HEK293 (cell line): ENCODE measurements at regions not wholly inside any gene's neighbourhood (a gene's known extent, or its start where the extent isn't known, plus 50 kb on each side); places are given as distances from the start of the nearest gene placed in this dataset.

Experiments
- CTCF ChIA-PET: fragments of 350-600 bp; formaldehyde crosslinking; extraction: SDS; loops from one replicate; lab custom pipeline; 2021; ENCODE audit warnings: antibody characterized with exemption; lab: Yijun Ruan, JAX
- POLR2A ChIA-PET: fragments of 300-600 bp; formaldehyde crosslinking; extraction: SDS; loops from one replicate; lab custom pipeline; 2020; ENCODE audit warnings: antibody characterized with exemption, inconsistent platforms; lab: Yijun Ruan, JAX
- H3K27ac ChIP-seq: fragments of 200-500 bp; sonication (Bioruptor generic); 2 replicates; pipeline ENCODE4 v1.5.1; 2014; ENCODE audit warnings: low read depth, low read length, control low read depth, inconsistent platforms; ENCODE audit errors: extremely low read depth
- H3K36me3 ChIP-seq, 2 experiments: fragments of 200-500 bp in 1 of 2; sonication (Bioruptor generic) in 1 of 2; 1 replicate in 1 of 2; 2 replicates in 1 of 2; pipeline ENCODE4 v1.5.1; 2014 to 2017; ENCODE audit warnings: inconsistent platforms in 2 of 2, low read length in 2 of 2; ENCODE audit not compliant: control insufficient read depth in 2 of 2, insufficient read depth in 1 of 2
- H3K4me1 ChIP-seq: fragments of 200-500 bp; sonication (Bioruptor generic); 2 replicates; pipeline ENCODE4 v1.5.1; 2014; ENCODE audit warnings: mild to moderate bottlenecking, low read length, inconsistent platforms; ENCODE audit not compliant: control insufficient read depth, insufficient read depth
- H3K4me3 ChIP-seq: 2 replicates; pipeline ENCODE4 v1.5.1; 2011; ENCODE audit warnings: low read depth, mild to moderate bottlenecking, control low read depth, low read length, moderate library complexity
- H3K9me3 ChIP-seq: fragments of 200-500 bp; sonication (Bioruptor generic); 2 replicates; pipeline ENCODE4 v1.5.1; 2014; ENCODE audit warnings: low read depth, low read length, inconsistent platforms; ENCODE audit not compliant: control insufficient read depth, insufficient read depth
- GLI2 ChIP-seq: fragments of 450-650 bp; formaldehyde crosslinking; IDR thresholded peaks from 2 replicates; pipeline ENCODE4; 2017; ENCODE audit warnings: missing biosample characterization, missing genetic modification characterization, low read depth, borderline replicate concordance
- KLF9 ChIP-seq: fragments of 450-650 bp; formaldehyde crosslinking; IDR thresholded peaks from 2 replicates; pipeline ENCODE4 v1.5.1; 2016; ENCODE audit warnings: missing biosample characterization, missing genetic modification characterization, low read depth
- MYNN ChIP-seq: fragments of 450-650 bp; formaldehyde crosslinking; IDR thresholded peaks from 2 replicates; pipeline ENCODE4 v1.5.1; 2016; ENCODE audit warnings: missing biosample characterization, missing genetic modification characterization, borderline replicate concordance
- ZNF433 ChIP-seq: fragments of 450-650 bp; formaldehyde crosslinking; IDR thresholded peaks from 2 replicates; pipeline ENCODE4 v1.5.1; 2016; ENCODE audit warnings: missing biosample characterization, missing genetic modification characterization, low read depth
- TF ChIP-seq, protein P1 (sequence below): fragments of 450-650 bp; formaldehyde crosslinking; IDR thresholded peaks from 2 replicates; pipeline ENCODE4 v1.5.1; 2017; ENCODE audit warnings: missing biosample characterization, mild to moderate bottlenecking, missing genetic modification characterization, moderate library complexity
- TF ChIP-seq, protein P2 (sequence below): fragments of 450-650 bp; formaldehyde crosslinking; IDR thresholded peaks from 2 replicates; pipeline ENCODE4 v1.5.1; 2016; ENCODE audit warnings: missing biosample characterization, missing genetic modification characterization, borderline replicate concordance

DNA sequence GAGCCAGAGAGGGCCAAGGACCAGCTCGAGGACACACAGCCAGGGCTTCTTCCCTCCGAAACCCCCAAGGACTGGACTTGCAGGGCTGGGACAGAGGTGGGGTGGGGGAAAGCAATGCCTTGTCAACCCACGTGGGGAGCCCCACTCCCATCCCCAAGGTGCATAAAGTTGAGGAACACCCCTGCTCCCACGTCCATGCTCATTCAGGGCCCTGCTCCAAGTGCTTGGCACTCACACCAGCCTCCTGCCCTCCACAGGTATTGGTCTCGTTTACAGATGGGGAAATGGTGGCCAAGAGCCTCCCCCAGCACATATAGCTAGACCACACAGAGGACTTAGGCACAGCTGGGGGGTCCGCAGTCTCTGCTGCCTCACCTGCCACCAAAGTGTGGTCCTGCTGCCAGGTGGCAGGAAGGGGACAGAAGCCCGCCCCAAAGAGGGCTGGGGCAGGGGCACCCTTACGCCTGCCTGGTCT is 50.5 kb upstream of the CSPG4 start:
- TF ChIP-seq ZNF433 (tag by site-specific recombination) (no peak), MYNN (tag by site-specific recombination) (no peak), GLI2 (tag by site-specific recombination) (no peak), KLF9 (tag by site-specific recombination) (no peak)
- TF ChIP-seq, protein P1, sequence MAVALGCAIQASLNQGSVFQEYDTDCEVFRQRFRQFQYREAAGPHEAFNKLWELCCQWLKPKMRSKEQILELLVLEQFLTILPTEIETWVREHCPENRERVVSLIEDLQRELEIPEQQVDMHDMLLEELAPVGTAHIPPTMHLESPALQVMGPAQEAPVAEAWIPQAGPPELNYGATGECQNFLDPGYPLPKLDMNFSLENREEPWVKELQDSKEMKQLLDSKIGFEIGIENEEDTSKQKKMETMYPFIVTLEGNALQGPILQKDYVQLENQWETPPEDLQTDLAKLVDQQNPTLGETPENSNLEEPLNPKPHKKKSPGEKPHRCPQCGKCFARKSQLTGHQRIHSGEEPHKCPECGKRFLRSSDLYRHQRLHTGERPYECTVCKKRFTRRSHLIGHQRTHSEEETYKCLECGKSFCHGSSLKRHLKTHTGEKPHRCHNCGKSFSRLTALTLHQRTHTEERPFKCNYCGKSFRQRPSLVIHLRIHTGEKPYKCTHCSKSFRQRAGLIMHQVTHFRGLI (tag by site-specific recombination), result no peak
- TF ChIP-seq, protein P2, sequence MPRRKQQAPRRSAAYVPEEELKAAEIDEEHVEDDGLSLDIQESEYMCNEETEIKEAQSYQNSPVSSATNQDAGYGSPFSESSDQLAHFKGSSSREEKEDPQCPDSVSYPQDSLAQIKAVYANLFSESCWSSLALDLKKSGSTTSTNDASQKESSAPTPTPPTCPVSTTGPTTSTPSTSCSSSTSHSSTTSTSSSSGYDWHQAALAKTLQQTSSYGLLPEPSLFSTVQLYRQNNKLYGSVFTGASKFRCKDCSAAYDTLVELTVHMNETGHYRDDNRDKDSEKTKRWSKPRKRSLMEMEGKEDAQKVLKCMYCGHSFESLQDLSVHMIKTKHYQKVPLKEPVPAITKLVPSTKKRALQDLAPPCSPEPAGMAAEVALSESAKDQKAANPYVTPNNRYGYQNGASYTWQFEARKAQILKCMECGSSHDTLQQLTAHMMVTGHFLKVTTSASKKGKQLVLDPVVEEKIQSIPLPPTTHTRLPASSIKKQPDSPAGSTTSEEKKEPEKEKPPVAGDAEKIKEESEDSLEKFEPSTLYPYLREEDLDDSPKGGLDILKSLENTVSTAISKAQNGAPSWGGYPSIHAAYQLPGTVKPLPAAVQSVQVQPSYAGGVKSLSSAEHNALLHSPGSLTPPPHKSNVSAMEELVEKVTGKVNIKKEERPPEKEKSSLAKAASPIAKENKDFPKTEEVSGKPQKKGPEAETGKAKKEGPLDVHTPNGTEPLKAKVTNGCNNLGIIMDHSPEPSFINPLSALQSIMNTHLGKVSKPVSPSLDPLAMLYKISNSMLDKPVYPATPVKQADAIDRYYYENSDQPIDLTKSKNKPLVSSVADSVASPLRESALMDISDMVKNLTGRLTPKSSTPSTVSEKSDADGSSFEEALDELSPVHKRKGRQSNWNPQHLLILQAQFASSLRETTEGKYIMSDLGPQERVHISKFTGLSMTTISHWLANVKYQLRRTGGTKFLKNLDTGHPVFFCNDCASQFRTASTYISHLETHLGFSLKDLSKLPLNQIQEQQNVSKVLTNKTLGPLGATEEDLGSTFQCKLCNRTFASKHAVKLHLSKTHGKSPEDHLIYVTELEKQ (tag by site-specific recombination), result no peak
- no peaks in the 10 kb centered on the region for H3K36me3 ChIP-seq
- H3K9me3 ChIP-seq, result no peaks in the 10 kb centered on the region
- no peak overlapping the region for H3K4me3 ChIP-seq
- ChIA-PET POLR2A (no interaction called here), CTCF (no interaction called here)
- no peak overlapping the region for H3K27ac ChIP-seq
- peaks cover 2% of the 10 kb centered on the region; the same call in 1 of the 2 replicates for H3K4me1 ChIP-seq
